Hindlimb muscle (tissue), 1 donor: ENCODE measurements at regions not wholly inside any gene's neighbourhood (a gene's known extent, or its start where the extent isn't known, plus 50 kb on each side); places are given as distances from the start of the nearest gene placed in this dataset.
A peak's percentile ranks its signal among the peaks of the same experiment; 100 is the strongest.

Experiments used
- DNase-seq: peaks from one replicate; pipeline ENCODE4 v3.0.0-alpha.2; 2013

GRCh38 chr4:147367891-147368290 is 113.0 kb upstream of the EDNRA start:
- DNase-seq: no peak

GRCh38 chr4:147368948-147369347 is 111.9 kb upstream of the EDNRA start:
- no peak for DNase-seq

GRCh38 chr4:147370473-147370872 is 110.4 kb upstream of the EDNRA start:
- no peak for DNase-seq

GRCh38 chr4:147370881-147371280 is 110.0 kb upstream of the EDNRA start:
- DNase-seq: no peak

GRCh38 chr4:147371661-147372060 is 109.2 kb upstream of the EDNRA start:
- no peak for DNase-seq

GRCh38 chr4:147378780-147379179 is 102.1 kb upstream of the EDNRA start:
- DNase-seq: no peak

- no peak for DNase-seq
Measured at GRCh38 chr4:147381749-147382148, 99.1 kb upstream of the EDNRA start.

GRCh38 chr4:147388018-147388417 is 92.9 kb upstream of the EDNRA start:
- no peak for DNase-seq

- no peak for DNase-seq
Measured at GRCh38 chr4:147396105-147396504, 84.8 kb upstream of the EDNRA start.

GRCh38 chr4:147398556-147398955 is 82.3 kb upstream of the EDNRA start:
- no peak for DNase-seq

GRCh38 chr4:147400721-147401120 is 80.2 kb upstream of the EDNRA start:
- no peak for DNase-seq

- no peak for DNase-seq
Measured at GRCh38 chr4:147401221-147401620, 79.7 kb upstream of the EDNRA start.

- no peak for DNase-seq
Measured at GRCh38 chr4:147407261-147408045, 73.4 kb upstream of the EDNRA start.

- no peak for DNase-seq
Measured at GRCh38 chr4:147408189-147408588, 72.7 kb upstream of the EDNRA start.

GRCh38 chr4:147409350-147409749 is 71.5 kb upstream of the EDNRA start:
- DNase-seq: peak; percentile 5

GRCh38 chr4:147418226-147418625 is 62.7 kb upstream of the EDNRA start:
- no peak for DNase-seq

- no peak for DNase-seq
Measured at GRCh38 chr4:147421456-147421855, 59.4 kb upstream of the EDNRA start.

- DNase-seq: no peak
Measured at GRCh38 chr4:147423229-147423628, 57.7 kb upstream of the EDNRA start.

- no peak for DNase-seq
Measured at GRCh38 chr4:147425019-147425418, 55.9 kb upstream of the EDNRA start.

GRCh38 chr4:147428583-147428982 is 52.3 kb upstream of the EDNRA start:
- no peak for DNase-seq

- no peak for DNase-seq
Measured at GRCh38 chr4:147430111-147430510, 50.8 kb upstream of the EDNRA start.
